Glomerular visceral epithelial cell (primary cell): ENCODE measurements at regions not wholly inside any gene's neighbourhood (a gene's known extent, or its start where the extent isn't known, plus 50 kb on each side); places are given as distances from the start of the nearest gene placed in this dataset.
"Not testable (repeated sequence)": the region's sequence is repeated elsewhere in the genome, so short reads cannot be mapped to it uniquely, and the experiment has no call there.

Source experiments
- DNase-seq: peaks from one replicate; pipeline ENCODE4 v3.0.0-alpha.2; 2016; ENCODE audit errors: extremely low spot score

DNA sequence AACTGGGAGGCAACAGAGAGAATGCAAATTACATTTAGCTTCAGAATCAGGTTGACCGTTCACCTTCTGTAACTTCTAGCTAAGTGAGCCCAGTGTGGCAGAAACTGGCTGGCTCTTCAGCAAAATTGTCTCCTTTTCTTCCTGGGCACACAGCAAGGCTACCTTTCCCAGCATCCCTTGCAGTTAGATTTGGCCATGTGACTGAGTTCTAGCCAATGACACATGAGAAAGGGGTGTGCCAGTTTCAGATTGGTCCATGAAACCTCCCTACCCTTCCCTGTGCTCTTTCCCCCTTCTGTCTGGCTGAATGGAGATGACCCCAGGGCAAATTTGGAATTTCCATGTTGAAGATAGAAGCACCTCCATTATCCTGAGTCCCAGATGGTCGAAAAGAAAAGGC, 72.5 kb upstream of the SMIM23 start:
- DNase-seq = no peak

DNA sequence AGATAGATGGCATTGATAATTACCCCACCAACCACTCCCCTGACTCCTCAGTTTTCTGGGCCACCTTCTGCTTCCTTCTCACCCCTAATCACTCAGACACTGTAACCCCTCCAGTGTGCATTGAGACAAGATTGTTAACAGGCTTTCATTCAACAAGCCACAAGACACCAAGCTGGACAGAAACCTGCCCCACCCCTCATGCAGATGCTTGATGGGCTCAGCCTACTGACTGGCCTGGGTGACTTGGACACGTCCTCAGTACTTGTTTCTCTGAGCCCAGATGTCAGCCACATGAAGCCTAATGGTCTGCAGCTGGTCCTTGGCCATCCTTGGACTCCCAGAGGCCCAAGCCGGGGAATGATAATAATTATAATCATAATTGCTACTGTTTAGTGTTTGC, 71.4 kb upstream of the SMIM23 start:
- DNase-seq = no peak

DNA sequence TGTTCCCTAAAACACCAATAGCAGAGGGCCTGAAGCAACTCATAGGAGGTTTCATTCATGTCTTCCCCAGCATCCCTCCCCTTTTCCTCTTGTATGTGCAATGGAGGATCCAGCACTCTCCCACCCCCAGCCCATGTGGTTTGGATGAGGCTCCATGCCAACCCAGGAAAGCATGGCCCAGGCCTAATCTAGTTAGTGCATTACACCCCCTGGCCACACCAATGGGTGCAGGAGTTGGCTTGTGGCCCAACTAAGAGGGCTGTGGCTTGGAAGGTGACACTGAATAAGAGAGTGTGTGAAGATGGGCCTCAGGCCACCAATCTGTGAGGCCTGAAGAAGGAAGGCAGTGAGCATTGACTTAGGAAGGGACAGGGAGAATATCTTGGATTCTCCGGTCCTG, 70.8 kb upstream of the SMIM23 start:
- no peak for DNase-seq

DNA sequence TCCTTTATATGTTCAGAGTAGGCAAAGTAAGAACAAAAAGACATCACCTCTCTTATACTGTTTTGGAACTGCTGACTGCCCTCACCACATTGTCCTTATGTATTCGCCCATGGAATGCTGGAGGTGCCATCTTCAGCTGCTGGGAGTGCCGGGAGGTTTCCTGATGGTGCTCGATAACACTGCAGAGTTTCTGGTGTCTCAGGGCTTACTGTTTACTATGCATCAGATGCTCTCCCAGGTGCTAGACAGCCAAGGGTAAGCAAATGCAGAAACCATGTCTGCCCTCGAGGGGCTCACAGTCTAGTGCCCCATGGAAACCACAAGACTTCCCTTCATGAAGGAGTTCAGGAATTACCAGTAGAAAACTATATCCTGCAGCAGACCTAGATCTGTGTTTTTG, 70.1 kb upstream of the SMIM23 start:
- no peak for DNase-seq

DNA sequence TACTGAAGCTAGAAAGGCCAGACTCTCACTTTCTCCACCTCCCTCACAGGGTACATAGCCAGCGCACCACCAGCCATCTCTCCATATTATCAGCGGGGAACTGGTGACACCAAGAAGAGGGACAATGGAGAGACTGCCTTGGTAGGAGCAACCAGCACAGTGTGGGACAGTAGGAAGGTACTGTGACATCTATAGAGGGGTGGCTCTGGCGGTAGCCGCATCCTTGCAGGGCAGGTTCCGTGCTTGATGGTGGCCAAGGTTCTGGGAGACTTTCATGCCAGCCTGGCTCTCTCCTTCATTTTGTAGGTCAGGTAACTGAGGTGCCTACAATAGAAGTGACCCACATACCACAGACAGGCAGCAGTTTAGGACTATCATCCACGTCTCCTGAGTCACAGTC, 65.5 kb upstream of the SMIM23 start:
- DNase-seq = no peak

DNA sequence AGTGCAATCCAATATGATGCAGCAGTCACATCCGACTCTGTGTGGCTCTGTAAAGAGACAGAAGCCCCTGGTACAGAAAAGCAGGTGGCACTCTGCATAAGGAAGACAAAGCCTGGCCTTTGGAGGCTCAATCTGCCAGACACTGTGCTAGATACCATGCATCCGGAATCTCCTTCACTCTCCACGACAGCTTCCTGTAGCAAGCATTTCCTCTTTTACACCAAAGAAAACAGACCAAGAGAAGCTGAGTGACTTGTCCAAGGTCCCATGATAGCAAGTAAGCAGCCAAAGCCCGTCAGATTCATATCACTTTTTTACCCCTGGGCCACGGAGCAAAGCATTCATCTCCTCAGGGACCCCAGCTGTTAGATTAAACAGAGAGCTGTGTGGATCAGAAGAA, 64.2 kb upstream of the SMIM23 start:
- DNase-seq = no peak

DNA sequence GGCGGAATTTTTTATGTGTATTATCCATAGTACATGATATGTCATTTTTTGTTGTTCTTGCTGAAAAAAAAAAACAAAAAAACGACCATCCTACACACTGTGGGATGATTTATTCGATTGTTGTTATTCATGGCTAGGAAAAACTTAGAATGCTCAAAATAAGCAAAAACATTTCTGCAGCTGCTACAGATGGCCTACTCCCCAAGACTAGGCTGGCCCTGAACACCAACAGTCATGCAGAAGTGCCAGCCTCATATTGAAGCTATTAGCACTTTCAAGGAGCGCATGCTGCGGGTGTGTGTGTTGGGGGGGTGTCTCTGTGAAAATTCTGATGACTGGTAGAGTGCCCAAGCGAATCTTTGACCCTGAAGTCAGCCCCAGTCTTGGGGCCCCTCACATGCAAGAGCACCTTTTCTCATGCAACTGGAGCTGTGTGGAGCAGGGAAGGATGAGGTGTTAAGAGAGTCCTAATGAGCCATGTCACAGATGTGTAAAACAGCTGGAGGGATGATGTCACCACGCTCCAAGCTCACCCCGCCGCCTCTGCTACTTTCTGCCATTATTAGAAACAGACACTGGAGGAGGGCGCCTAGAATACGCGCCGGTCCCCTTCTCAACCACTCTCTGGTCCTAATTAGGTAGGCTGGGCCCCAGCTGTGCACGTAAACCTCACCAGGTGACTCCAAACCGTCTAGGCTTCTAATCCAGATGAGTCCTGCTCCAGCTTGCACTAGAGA, 61.0 kb upstream of the SMIM23 start:
- DNase-seq = no peak

DNA sequence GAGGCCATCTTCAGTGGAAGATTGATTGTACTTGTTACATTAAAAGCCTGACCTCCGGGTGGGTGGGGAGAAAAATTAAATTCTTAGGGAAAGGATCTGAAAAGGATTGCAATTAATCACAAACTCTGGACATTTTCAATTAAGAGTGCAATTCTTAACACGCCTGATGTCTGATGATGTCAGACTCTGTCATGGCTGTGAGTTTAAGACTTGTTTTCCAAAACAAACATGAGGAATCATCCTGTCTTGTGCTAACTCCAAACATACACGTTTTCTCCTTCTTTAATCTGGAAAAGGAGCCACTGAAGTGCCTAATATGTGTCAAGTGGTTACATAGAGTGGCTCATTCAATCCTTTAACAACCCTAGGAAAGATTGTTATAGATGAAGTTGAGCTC, 60.4 kb upstream of the SMIM23 start:
- no peak for DNase-seq

DNA sequence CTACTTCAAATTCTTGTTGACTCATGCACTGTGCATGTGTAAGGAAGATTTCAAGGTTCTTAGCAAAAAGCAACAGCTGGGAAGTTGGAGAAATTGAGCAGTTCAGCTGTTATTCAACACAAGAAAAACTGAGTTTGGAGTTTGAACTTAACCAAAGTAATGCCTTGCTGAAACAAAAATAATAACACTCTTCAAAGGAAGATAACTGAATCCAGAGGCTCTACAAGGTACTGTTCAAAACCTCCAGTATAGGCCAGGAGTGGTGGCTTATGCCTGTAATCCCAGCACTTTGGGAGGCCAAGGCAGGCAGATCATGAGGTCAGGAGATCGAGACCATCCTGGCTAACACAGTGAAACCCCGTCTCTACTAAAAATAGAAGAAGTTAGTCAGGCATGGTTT, 58.8 kb upstream of the SMIM23 start:
- DNase-seq = not testable (repeated sequence)

DNA sequence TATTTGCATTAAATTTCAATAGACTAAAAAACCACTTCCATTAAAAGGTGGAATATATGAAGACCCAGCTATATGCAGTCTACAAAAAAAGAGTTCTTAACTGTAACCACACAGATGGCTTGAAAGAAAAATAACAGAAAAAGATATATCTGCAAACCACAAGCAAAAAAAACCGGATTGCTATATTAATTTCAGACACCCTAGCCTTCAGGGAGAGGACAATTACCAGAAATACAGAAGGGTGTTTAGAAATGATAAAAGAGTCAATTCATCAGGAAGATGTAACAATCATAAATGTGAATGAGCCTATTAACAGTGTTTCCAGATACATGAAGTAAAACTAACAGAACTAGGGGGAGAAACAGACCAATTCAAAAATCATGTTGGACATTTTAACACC, 56.9 kb upstream of the SMIM23 start:
- DNase-seq = no peak
